Adrenal gland (tissue), 5 donors: ENCODE measurements at regions not wholly inside any gene's neighbourhood (a gene's known extent, or its start where the extent isn't known, plus 50 kb on each side); places are given as distances from the start of the nearest gene placed in this dataset.

ENCODE experiments used
- POLR2A ChIP-seq, 2 donors: fragments of 450-650 bp; IDR thresholded peaks; one replicate each; pipeline ENCODE4 v1.6.1; 2017; ENCODE audit warnings: antibody characterized with exemption in 2 of 2, mild to moderate bottlenecking in 2 of 2, moderate library complexity in 1 of 2
- TF ChIP-seq, protein P1 (sequence below), 6 experiments: fragments of 450-650 bp in 4 of 6; fragments of 200-600 bp in 2 of 6; sonication (generic) in 1 of 6; IDR thresholded peaks; 1 replicate in 5 of 6; 2 replicates in 1 of 6; pipeline versions ENCODE4 v1.5.1 to v1.8.0; 2016 to 2021; ENCODE audit warnings: antibody characterized with exemption in 6 of 6, mild to moderate bottlenecking in 2 of 6, moderate library complexity in 1 of 6
- donor health status: DM: no; HTN: no; CAD: no.

DNA sequence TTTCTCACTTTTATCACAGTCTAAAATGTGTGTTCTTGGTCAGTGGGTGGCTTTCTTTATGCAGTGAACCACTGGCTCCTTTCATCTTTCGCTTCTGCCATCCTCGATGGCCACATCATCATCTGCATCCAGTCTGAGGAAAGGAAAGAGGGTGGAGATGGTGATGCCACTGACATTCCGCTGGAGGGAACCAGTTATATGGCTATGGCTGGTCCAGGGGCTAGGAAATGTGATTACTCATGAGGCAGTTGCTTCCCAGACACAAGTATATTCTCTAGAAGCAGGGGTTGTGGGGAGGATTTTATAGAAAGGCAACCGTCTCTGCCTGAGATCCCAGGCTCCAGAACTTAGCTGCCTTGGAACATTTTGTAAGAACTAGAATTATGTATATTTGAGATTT lies 246.7 kb upstream of the AZI2 start:
- TF ChIP-seq, protein P1, sequence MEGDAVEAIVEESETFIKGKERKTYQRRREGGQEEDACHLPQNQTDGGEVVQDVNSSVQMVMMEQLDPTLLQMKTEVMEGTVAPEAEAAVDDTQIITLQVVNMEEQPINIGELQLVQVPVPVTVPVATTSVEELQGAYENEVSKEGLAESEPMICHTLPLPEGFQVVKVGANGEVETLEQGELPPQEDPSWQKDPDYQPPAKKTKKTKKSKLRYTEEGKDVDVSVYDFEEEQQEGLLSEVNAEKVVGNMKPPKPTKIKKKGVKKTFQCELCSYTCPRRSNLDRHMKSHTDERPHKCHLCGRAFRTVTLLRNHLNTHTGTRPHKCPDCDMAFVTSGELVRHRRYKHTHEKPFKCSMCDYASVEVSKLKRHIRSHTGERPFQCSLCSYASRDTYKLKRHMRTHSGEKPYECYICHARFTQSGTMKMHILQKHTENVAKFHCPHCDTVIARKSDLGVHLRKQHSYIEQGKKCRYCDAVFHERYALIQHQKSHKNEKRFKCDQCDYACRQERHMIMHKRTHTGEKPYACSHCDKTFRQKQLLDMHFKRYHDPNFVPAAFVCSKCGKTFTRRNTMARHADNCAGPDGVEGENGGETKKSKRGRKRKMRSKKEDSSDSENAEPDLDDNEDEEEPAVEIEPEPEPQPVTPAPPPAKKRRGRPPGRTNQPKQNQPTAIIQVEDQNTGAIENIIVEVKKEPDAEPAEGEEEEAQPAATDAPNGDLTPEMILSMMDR (IDR thresholded peaks at IDR 0.05): no peak
- no peak for TF ChIP-seq POLR2A (IDR thresholded peaks at IDR 0.05)
